Ascending aorta (tissue), 2 donors: ENCODE measurements at regions not wholly inside any gene's neighbourhood (a gene's known extent, or its start where the extent isn't known, plus 50 kb on each side); places are given as distances from the start of the nearest gene placed in this dataset.

ENCODE experiments used
- DNase-seq, 2 donors: peaks; one replicate each; pipeline ENCODE4 v3.0.0-alpha.2; 2019; ENCODE audit warnings: low spot score in 2 of 2
- H3K27ac ChIP-seq, 2 donors: fragments of 200-600 bp; sonication (generic); one replicate each; pipeline ENCODE4 v1.5.1; 2016 to 2017; ENCODE audit warnings: mild to moderate bottlenecking in 1 of 2
- H3K27me3 ChIP-seq: fragments of 200-600 bp; sonication (generic); one replicate; pipeline ENCODE4 v1.5.1; 2017
- H3K36me3 ChIP-seq, 2 donors: fragments of 200-600 bp; sonication (generic); one replicate each; pipeline ENCODE4 v1.5.1; 2016
- H3K4me1 ChIP-seq, 2 donors: fragments of 200-600 bp; sonication (generic); one replicate each; pipeline ENCODE4 v1.5.1; 2016 to 2017; ENCODE audit warnings: mild to moderate bottlenecking in 1 of 2
- H3K4me3 ChIP-seq, 2 donors: fragments of 200-600 bp; sonication (generic); one replicate each; pipeline ENCODE4 v1.5.1; 2016 to 2017; ENCODE audit warnings: mild to moderate bottlenecking in 1 of 2
- H3K9me3 ChIP-seq, 2 donors: fragments of 200-600 bp; sonication (generic); one replicate each; pipeline ENCODE4 v1.5.1; 2016
- intact Hi-C: fragments of 100-400 bp; cut with DNase I; formaldehyde crosslinking; loops from one replicate; pipeline ENCODE4 v1.15.1; 2023
- TF ChIP-seq, protein P1 (sequence below), 3 experiments: fragments of 200-600 bp in 2 of 3; fragments of 450-650 bp in 1 of 3; sonication (generic) in 2 of 3; IDR thresholded peaks; one replicate each; pipeline ENCODE4 v1.5.1; 2016 to 2019; ENCODE audit warnings: antibody characterized with exemption in 3 of 3, mild to moderate bottlenecking in 1 of 3, moderate library complexity in 1 of 3

DNA sequence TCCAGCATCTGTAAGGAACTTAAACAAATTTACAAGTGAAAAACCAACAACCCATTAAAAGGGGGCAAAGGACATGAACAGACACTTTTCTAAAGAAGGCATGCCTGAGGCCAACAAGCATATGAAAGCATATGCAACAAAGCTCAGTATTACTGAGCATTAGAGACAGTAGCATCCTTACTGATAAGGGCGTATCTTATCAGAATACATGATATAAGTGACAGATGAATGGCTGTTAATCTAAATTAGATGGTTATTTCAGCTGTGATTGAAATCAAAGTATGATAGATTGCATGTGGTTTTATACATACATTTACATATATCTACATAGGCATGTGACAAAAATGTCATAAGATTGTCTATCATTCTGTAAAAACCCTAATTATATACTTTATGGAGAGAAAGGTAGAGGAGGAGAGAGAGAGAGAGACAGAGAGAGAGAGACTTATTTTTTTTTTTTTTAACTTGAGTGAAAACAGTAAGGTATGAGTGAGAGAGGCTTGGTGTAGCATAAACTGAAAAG lies 1240.7 kb downstream of the FAM181B start:
- intact Hi-C loops: no loop called here
- Histone ChIP-seq H3K4me1 (no peaks in the 10 kb centered on the region), H3K36me3 (no peaks in the 10 kb centered on the region), H3K9me3 (no peaks in the 10 kb centered on the region), H3K27me3 (no peaks in the 10 kb centered on the region), H3K4me3 (no peak overlapping the region), H3K27ac (no peak overlapping the region)
- DNase-seq: no peak
- TF ChIP-seq, protein P1, sequence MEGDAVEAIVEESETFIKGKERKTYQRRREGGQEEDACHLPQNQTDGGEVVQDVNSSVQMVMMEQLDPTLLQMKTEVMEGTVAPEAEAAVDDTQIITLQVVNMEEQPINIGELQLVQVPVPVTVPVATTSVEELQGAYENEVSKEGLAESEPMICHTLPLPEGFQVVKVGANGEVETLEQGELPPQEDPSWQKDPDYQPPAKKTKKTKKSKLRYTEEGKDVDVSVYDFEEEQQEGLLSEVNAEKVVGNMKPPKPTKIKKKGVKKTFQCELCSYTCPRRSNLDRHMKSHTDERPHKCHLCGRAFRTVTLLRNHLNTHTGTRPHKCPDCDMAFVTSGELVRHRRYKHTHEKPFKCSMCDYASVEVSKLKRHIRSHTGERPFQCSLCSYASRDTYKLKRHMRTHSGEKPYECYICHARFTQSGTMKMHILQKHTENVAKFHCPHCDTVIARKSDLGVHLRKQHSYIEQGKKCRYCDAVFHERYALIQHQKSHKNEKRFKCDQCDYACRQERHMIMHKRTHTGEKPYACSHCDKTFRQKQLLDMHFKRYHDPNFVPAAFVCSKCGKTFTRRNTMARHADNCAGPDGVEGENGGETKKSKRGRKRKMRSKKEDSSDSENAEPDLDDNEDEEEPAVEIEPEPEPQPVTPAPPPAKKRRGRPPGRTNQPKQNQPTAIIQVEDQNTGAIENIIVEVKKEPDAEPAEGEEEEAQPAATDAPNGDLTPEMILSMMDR (IDR thresholded peaks at IDR 0.05): no peak

DNA sequence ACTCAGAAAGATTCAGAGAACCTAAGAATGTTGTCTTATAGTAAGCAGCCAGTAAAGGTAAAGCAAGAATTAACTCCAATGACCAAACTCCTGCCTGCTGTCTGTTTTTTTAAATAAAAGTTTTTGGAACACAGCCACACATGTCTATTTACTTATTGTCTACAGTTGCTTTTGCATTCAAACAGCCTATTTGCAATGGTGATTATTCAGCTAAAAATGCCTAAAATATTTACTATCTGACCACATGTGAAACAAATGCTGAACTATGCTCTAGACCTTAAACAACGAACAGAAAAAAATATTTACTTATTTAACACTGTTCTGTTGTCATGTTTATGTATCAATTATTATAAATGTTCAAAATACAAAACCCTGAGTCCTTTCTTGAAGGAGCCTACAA lies 1246.6 kb downstream of the FAM181B start:
- intact Hi-C loops: no loop called here
- Histone ChIP-seq H3K27ac (no peak overlapping the region), H3K27me3 (no peaks in the 10 kb centered on the region), H3K4me1 (no peaks in the 10 kb centered on the region), H3K4me3 (no peak overlapping the region), H3K36me3 (no peaks in the 10 kb centered on the region), H3K9me3 (no peaks in the 10 kb centered on the region)
- DNase-seq: no peak
- TF ChIP-seq, protein P1 (IDR thresholded peaks at IDR 0.05): no peak

GRCh38 chr11:81484196-81484595 lies 1249.5 kb downstream of the FAM181B start:
- no peak for DNase-seq
- TF ChIP-seq, protein P1 (IDR thresholded peaks at IDR 0.05): no peak
- intact Hi-C loops: no loop called here

GRCh38 chr11:81477277-81477676 lies 1256.4 kb downstream of the FAM181B start:
- no peak for DNase-seq
- Histone ChIP-seq H3K36me3 (no peaks in the 10 kb centered on the region), H3K9me3 (no peaks in the 10 kb centered on the region), H3K27ac (no peak overlapping the region), H3K4me3 (no peak overlapping the region), H3K4me1 (no peaks in the 10 kb centered on the region), H3K27me3 (no peaks in the 10 kb centered on the region)
- intact Hi-C loops: no loop called here
- TF ChIP-seq, protein P1 (IDR thresholded peaks at IDR 0.05): no peak

More at GRCh38 chr11:81484196-81484595, 1249.5 kb downstream of the FAM181B start:
- Histone ChIP-seq H3K9me3 (no peaks in the 10 kb centered on the region), H3K4me3 (no peak overlapping the region), H3K27ac (no peak overlapping the region), H3K27me3 (no peaks in the 10 kb centered on the region), H3K36me3 (no peaks in the 10 kb centered on the region), H3K4me1 (no peaks in the 10 kb centered on the region)

DNA sequence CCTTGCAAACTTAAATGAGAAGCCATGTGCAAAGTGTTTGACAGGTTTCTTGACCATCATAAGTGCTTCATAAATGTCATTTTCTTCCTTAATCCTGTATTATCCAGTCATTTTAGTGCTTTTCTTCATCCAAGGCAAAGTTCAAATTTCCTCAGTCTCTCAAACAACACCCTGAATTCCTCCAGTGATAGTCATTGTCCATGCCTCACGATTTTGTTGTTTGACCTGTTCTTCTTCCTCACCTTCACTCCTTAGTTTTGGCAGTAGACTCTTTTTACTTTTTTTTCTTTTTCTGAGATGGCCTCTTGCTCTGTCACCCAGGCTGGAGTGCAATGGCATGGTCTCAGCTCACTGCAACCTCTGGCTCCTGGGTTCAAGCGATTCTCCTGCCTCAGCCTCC lies 1257.3 kb downstream of the FAM181B start:
- DNase-seq: no peak
- Histone ChIP-seq H3K9me3 (no peaks in the 10 kb centered on the region), H3K4me3 (no peak overlapping the region), H3K4me1 (no peaks in the 10 kb centered on the region), H3K27ac (no peak overlapping the region), H3K27me3 (no peaks in the 10 kb centered on the region), H3K36me3 (no peaks in the 10 kb centered on the region)
- TF ChIP-seq, protein P1 (IDR thresholded peaks at IDR 0.05): no peak
- intact Hi-C loops: no loop called here

DNA sequence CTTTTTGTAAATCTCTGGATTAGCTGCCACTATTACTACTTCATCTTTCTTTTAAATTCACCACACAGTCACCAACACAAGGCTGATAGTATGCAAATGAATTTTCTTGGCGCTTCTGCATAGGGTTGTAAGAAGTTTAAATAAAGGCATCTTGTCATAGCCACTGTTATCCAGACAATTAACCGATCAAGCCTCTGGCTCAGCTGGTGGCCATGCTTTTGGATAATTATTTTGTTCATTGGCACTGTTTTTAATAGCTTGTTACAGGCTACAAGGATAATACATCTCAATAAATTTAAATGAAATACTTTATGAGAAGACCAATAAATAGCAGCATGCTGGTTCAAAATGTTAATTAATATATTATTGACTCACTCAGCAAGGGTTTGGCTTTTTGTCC lies 1261.0 kb downstream of the FAM181B start:
- H3K4me3 ChIP-seq: no peak overlapping the region
- no peaks in the 10 kb centered on the region for H3K4me1 ChIP-seq
- H3K9me3 ChIP-seq: no peaks in the 10 kb centered on the region
- no peaks in the 10 kb centered on the region for H3K27me3 ChIP-seq
- TF ChIP-seq, protein P1 (IDR thresholded peaks at IDR 0.05): no peak
- intact Hi-C loops: no loop called here
- DNase-seq: no peak
- H3K27ac ChIP-seq: no peak overlapping the region
- H3K36me3 ChIP-seq: no peaks in the 10 kb centered on the region
